OCI-LY1 (cell line): ENCODE measurements at regions not wholly inside any gene's neighbourhood (a gene's known extent, or its start where the extent isn't known, plus 50 kb on each side); places are given as distances from the start of the nearest gene placed in this dataset.

Experiments
- H2AFZ ChIP-seq: fragments of 200-600 bp; sonication (generic), shearing (Covaris generic); 2 replicates; pipeline ENCODE4 v1.6.0; 2014; ENCODE audit warnings: antibody characterized with exemption, mild to moderate bottlenecking, low read length
- H3F3A ChIP-seq: fragments of 200-600 bp; sonication (generic), shearing (Covaris generic); 2 replicates; pipeline ENCODE4 v1.6.0; 2014; ENCODE audit warnings: mild to moderate bottlenecking, antibody characterized with exemption, low read length, moderate library complexity; ENCODE audit not compliant: insufficient read depth
- H3K27ac ChIP-seq: fragments of 200-600 bp; sonication (generic); 2 replicates; pipeline ENCODE4 v1.5.1; 2014; ENCODE audit warnings: low read length, mixed run types, mild to moderate bottlenecking, low read depth; ENCODE audit not compliant: poor library complexity, severe bottlenecking
- H3K27me3 ChIP-seq: fragments of 200-600 bp; sonication (generic); 2 replicates; pipeline ENCODE4 v1.6.0; 2014; ENCODE audit warnings: antibody characterized with exemption, mild to moderate bottlenecking, low read length, moderate library complexity; ENCODE audit not compliant: insufficient read depth
- H3K36me3 ChIP-seq: fragments of 200-600 bp; sonication (generic); 2 replicates; pipeline ENCODE4 v1.6.1; 2014; ENCODE audit warnings: mild to moderate bottlenecking, antibody characterized with exemption, low read length, moderate library complexity, mixed read lengths; ENCODE audit not compliant: insufficient read depth
- H3K4me1 ChIP-seq: fragments of 200-600 bp; sonication (generic); 2 replicates; pipeline ENCODE4 v1.5.1; 2014; ENCODE audit warnings: mild to moderate bottlenecking, low read length, moderate library complexity; ENCODE audit not compliant: insufficient read depth, severe bottlenecking
- H3K4me2 ChIP-seq: fragments of 200-600 bp; sonication (generic), shearing (Covaris generic); 2 replicates; pipeline ENCODE4 v1.6.1; 2014; ENCODE audit warnings: low read length
- H3K4me3 ChIP-seq: fragments of 200-600 bp; sonication (generic); 2 replicates; pipeline ENCODE4 v1.5.1; 2014; ENCODE audit warnings: low read length, low read depth, mild to moderate bottlenecking, mixed read lengths; ENCODE audit not compliant: poor library complexity, severe bottlenecking
- H3K79me2 ChIP-seq: fragments of 200-600 bp; shearing (Covaris generic); 2 replicates; pipeline ENCODE4 v1.6.1; 2016; ENCODE audit warnings: mixed run types, low read length, mixed read lengths; ENCODE audit not compliant: insufficient read depth
- H3K9ac ChIP-seq: fragments of 200-600 bp; sonication (generic), shearing (Covaris generic); 2 replicates; pipeline ENCODE4 v1.6.1; 2014; ENCODE audit warnings: mild to moderate bottlenecking, low read length, mixed read lengths
- H3K9me2 ChIP-seq: fragments of 200-600 bp; sonication (generic), shearing (Covaris generic); 2 replicates; pipeline ENCODE4 v1.6.1; 2014; ENCODE audit warnings: low read depth, mild to moderate bottlenecking, low read length, mixed read lengths
- H3K9me3 ChIP-seq: fragments of 200-600 bp; shearing (Covaris generic); 2 replicates; pipeline ENCODE4 v1.6.1; 2014; ENCODE audit warnings: low read length, mixed read lengths
- H4K20me1 ChIP-seq: fragments of 200-600 bp; sonication (generic), shearing (Covaris generic); 2 replicates; pipeline ENCODE4 v1.6.0; 2016; ENCODE audit warnings: mild to moderate bottlenecking, low read length; ENCODE audit not compliant: insufficient read depth
- CTCF ChIP-seq: fragments of 200-600 bp; sonication (generic), shearing (Covaris generic); IDR thresholded peaks from 2 replicates; pipeline ENCODE4 v1.5.1; 2017; ENCODE audit warnings: mild to moderate bottlenecking, antibody characterized with exemption, low read length, moderate library complexity, mixed read lengths
- EZH2 ChIP-seq: fragments of 200-600 bp; sonication (generic), shearing (Covaris generic); IDR thresholded peaks from 2 replicates; pipeline ENCODE4 v1.8.0; 2017; ENCODE audit warnings: borderline replicate concordance, mixed run types, mild to moderate bottlenecking, antibody characterized with exemption, low read length, moderate library complexity, mixed read lengths

- Histone ChIP-seq H3K9me2 (no peaks in the 10 kb centered on the region), H3K4me2 (no peak overlapping the region), H3K4me3 (no peak overlapping the region), H2AFZ (no peak overlapping the region), H4K20me1 (no peaks in the 10 kb centered on the region), H3K36me3 (no peaks in the 10 kb centered on the region), H3K4me1 (no peaks in the 10 kb centered on the region), H3K9ac (no peak overlapping the region), H3K9me3 (no peaks in the 10 kb centered on the region), H3K79me2 (no peaks in the 10 kb centered on the region), H3K27me3 (no peaks in the 10 kb centered on the region), H3K27ac (no peak overlapping the region), H3F3A (no peaks in the 10 kb centered on the region)
- TF ChIP-seq CTCF, result no peak
- TF ChIP-seq EZH2, result no peak
These were observed 139.0 kb upstream of the ETAA1 start for GRCh38 chr2:67258122-67258521.

DNA sequence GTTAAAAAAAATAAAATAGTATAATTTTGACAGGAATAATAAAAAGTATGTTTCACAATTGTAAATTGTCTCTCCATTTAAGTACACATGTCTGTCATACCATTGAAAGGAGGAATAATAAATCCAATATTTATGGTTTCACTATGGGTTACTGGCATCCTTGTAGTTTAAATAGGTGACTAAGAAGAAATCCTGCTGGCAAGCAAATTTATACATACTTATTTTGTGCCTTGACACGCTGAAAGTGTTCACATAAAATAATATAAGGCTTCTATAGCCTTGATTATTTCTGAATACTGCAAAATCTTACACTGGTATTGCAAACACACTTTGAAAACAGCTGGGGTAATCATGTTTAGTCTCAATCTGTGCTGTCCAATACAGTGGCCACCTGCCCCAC, 138.3 kb upstream of the ETAA1 start:
- H3F3A ChIP-seq, result no peaks in the 10 kb centered on the region
- H3K36me3 ChIP-seq, result no peaks in the 10 kb centered on the region
- no peaks in the 10 kb centered on the region for H3K4me1 ChIP-seq
- no peaks in the 10 kb centered on the region for H3K9me3 ChIP-seq
- no peak overlapping the region for H3K4me3 ChIP-seq
- no peak overlapping the region for H3K9ac ChIP-seq
- H3K4me2 ChIP-seq, result no peak overlapping the region
- H2AFZ ChIP-seq, result no peak overlapping the region
- H3K27ac ChIP-seq, result no peak overlapping the region
- no peaks in the 10 kb centered on the region for H3K79me2 ChIP-seq
- no peaks in the 10 kb centered on the region for H3K27me3 ChIP-seq
- TF ChIP-seq CTCF, result no peak
- no peak for TF ChIP-seq EZH2
- H4K20me1 ChIP-seq, result no peaks in the 10 kb centered on the region
- H3K9me2 ChIP-seq, result no peaks in the 10 kb centered on the region

GRCh38 chr2:67259556-67260342, 137.4 kb upstream of the ETAA1 start:
- Histone ChIP-seq H4K20me1 (no peaks in the 10 kb centered on the region), H2AFZ (no peak overlapping the region), H3K36me3 (no peaks in the 10 kb centered on the region), H3K4me1 (no peaks in the 10 kb centered on the region), H3K4me3 (no peak overlapping the region), H3K9ac (no peak overlapping the region), H3K4me2 (no peak overlapping the region), H3K79me2 (no peaks in the 10 kb centered on the region), H3K9me3 (no peaks in the 10 kb centered on the region), H3F3A (no peaks in the 10 kb centered on the region), H3K27me3 (no peaks in the 10 kb centered on the region), H3K27ac (no peak overlapping the region), H3K9me2 (no peaks in the 10 kb centered on the region)
- TF ChIP-seq EZH2 (no peak), CTCF (no peak)
